GM23338 (cell line): ENCODE measurements at regions not wholly inside any gene's neighbourhood (a gene's known extent, or its start where the extent isn't known, plus 50 kb on each side); places are given as distances from the start of the nearest gene placed in this dataset.

Experiments used
- ATAC-seq: fragments of 200-7000 bp; cut with Tn5 transposase; 3 replicates; pipeline ENCODE4 v1.9.1; 2020
- DNase-seq: peaks from one replicate; pipeline ENCODE4 v3.0.0-alpha.2; 2015; ENCODE audit warnings: low spot score
- H2AFZ ChIP-seq: fragments of 200-600 bp; sonication (generic); 2 replicates; pipeline ENCODE4 v1.8.0; 2016; ENCODE audit warnings: antibody characterized with exemption, mild to moderate bottlenecking, moderate library complexity
- H3F3A ChIP-seq: fragments of 200-600 bp; sonication (generic); replicated peaks from 2 replicates; pipeline ENCODE4 v1.8.0; 2017; ENCODE audit warnings: antibody characterized with exemption, mixed run types, low read depth
- H3K27ac ChIP-seq: fragments of 200-600 bp; sonication (generic); 2 replicates; pipeline ENCODE4 v1.6.1; 2016; ENCODE audit warnings: low read depth
- H3K27me3 ChIP-seq: fragments of 200-600 bp; sonication (generic); 2 replicates; pipeline ENCODE4 v1.8.0; 2016; ENCODE audit warnings: mild to moderate bottlenecking, mixed run types, moderate library complexity; ENCODE audit not compliant: insufficient read depth
- H3K36me3 ChIP-seq: fragments of 200-600 bp; sonication (generic); 2 replicates; pipeline ENCODE4 v1.8.0; 2016; ENCODE audit warnings: mild to moderate bottlenecking; ENCODE audit not compliant: insufficient read depth
- H3K4me1 ChIP-seq: fragments of 200-600 bp; sonication (generic); 2 replicates; pipeline ENCODE4 v1.8.0; 2016; ENCODE audit warnings: mild to moderate bottlenecking, moderate library complexity; ENCODE audit not compliant: insufficient read depth
- H3K4me2 ChIP-seq: fragments of 200-600 bp; sonication (generic); 2 replicates; pipeline ENCODE4 v1.7.1; 2017; ENCODE audit warnings: mixed run types
- H3K4me3 ChIP-seq: fragments of 200-600 bp; sonication (generic); 2 replicates; pipeline ENCODE4 v1.6.1; 2016; ENCODE audit warnings: mixed run types
- H3K79me2 ChIP-seq: fragments of 200-600 bp; sonication (generic); replicated peaks from 2 replicates; pipeline ENCODE4 v1.8.0; 2017; ENCODE audit warnings: mild to moderate bottlenecking; ENCODE audit not compliant: insufficient read depth
- H3K9me2 ChIP-seq: fragments of 200-600 bp; sonication (generic); 2 replicates; pipeline ENCODE4 v1.8.0; 2017; ENCODE audit not compliant: insufficient read depth
- H4K20me1 ChIP-seq: fragments of 200-600 bp; sonication (generic); replicated peaks from 2 replicates; pipeline ENCODE4 v1.8.0; 2017; ENCODE audit warnings: mild to moderate bottlenecking; ENCODE audit not compliant: insufficient read depth
- H3K27ac Mint-ChIP-seq: 2 replicates; pipeline ENCODE4 v1.8.0; 2020; ENCODE audit warnings: inconsistent platforms, mild to moderate bottlenecking, moderate library complexity, mixed read lengths
- H3K27me3 Mint-ChIP-seq: 3 replicates; pipeline ENCODE4 v1.8.0; 2022; ENCODE audit warnings: low read depth, mild to moderate bottlenecking, moderate library complexity, mixed read lengths, inconsistent platforms; ENCODE audit not compliant: insufficient read depth, poor library complexity
- H3K36me3 Mint-ChIP-seq: 3 replicates; pipeline ENCODE4 v1.8.0; 2021; ENCODE audit warnings: low read depth, mild to moderate bottlenecking, inconsistent platforms, moderate library complexity, mixed read lengths
- H3K4me1 Mint-ChIP-seq: 3 replicates; pipeline ENCODE4 v1.8.0; 2020; ENCODE audit warnings: mild to moderate bottlenecking, inconsistent platforms, mixed read lengths
- H3K4me3 Mint-ChIP-seq: 3 replicates; pipeline ENCODE4 v1.8.0; 2021; ENCODE audit warnings: moderate library complexity, mild to moderate bottlenecking, inconsistent platforms, mixed read lengths
- H3K9me3 Mint-ChIP-seq: 3 replicates; pipeline ENCODE4 v1.8.0; 2020; ENCODE audit warnings: moderate library complexity, mild to moderate bottlenecking, inconsistent platforms, mixed read lengths
- CREB1 ChIP-seq: fragments of 250-450 bp; sonication (Bioruptor Pico); IDR thresholded peaks from 2 replicates; pipeline ENCODE4 v1.5.0; 2020; ENCODE audit warnings: low read depth, mild to moderate bottlenecking, moderate library complexity
- CTCF ChIP-seq, 2 experiments: fragments of 200-600 bp in 1 of 2; sonication (generic) in 1 of 2; conservative IDR thresholded peaks; 2 replicates each; pipeline versions ENCODE4 v1.5.1 to v1.6.1; 2016 to 2017; ENCODE audit warnings: antibody characterized with exemption in 2 of 2, low read depth in 2 of 2, mild to moderate bottlenecking in 2 of 2, moderate library complexity in 1 of 2
- ETS1 ChIP-seq: IDR thresholded peaks from 2 replicates; pipeline ENCODE4 v1.6.1; 2016; ENCODE audit warnings: antibody characterized with exemption
- EZH2 ChIP-seq: fragments of 200-600 bp; sonication (generic); IDR thresholded peaks from one replicate; pipeline ENCODE4 v1.8.0; 2017; ENCODE audit warnings: antibody characterized with exemption, mild to moderate bottlenecking, low read depth; ENCODE audit not compliant: unreplicated experiment
- JUNB ChIP-seq: IDR thresholded peaks from one replicate; pipeline ENCODE4 v1.6.1; 2016; ENCODE audit warnings: antibody characterized with exemption; ENCODE audit not compliant: unreplicated experiment
- NANOG ChIP-seq: IDR thresholded peaks from 2 replicates; pipeline ENCODE4 v1.6.1; 2016; ENCODE audit warnings: antibody characterized with exemption, borderline replicate concordance
- POLR2AphosphoS5 ChIP-seq: IDR thresholded peaks from 2 replicates; pipeline ENCODE4 v1.6.1; 2016; ENCODE audit warnings: antibody characterized with exemption, low read depth
- STAT1 ChIP-seq: IDR thresholded peaks from one replicate; pipeline ENCODE4 v1.6.1; 2016; ENCODE audit warnings: antibody characterized with exemption; ENCODE audit not compliant: unreplicated experiment
- ZNF114 ChIP-seq: fragments of 250-450 bp; sonication (Bioruptor Pico); IDR thresholded peaks from 2 replicates; pipeline ENCODE4 v1.5.0; 2020; ENCODE audit warnings: mild to moderate bottlenecking, moderate library complexity
- ZNF331 ChIP-seq: fragments of 250-450 bp; sonication (Bioruptor Pico); IDR thresholded peaks from 2 replicates; pipeline ENCODE4 v1.5.0; 2020; ENCODE audit warnings: low read depth, mild to moderate bottlenecking, moderate library complexity
- ZNF462 ChIP-seq: fragments of 250-450 bp; sonication (Bioruptor Pico); IDR thresholded peaks from 2 replicates; pipeline ENCODE4 v1.5.0; 2020; ENCODE audit warnings: mild to moderate bottlenecking, moderate library complexity
- TF ChIP-seq, protein P1 (sequence below): IDR thresholded peaks from one replicate; pipeline ENCODE4 v1.6.1; 2018; ENCODE audit warnings: antibody characterized with exemption; ENCODE audit not compliant: unreplicated experiment

- TF ChIP-seq ZNF462 (CRISPR knock-in tag) (no peak), EZH2 (no peak), POLR2AphosphoS5 (no peak), JUNB (no peak), STAT1 (no peak), NANOG (no peak), CREB1 (CRISPR knock-in tag) (no peak), CTCF (conservative IDR thresholded peaks at IDR 0.05; ENCODE audit: low read depth in 2 of 2) (no peak)
Measured at GRCh38 chr3:152060701-152061100, 187.3 kb downstream of the SUCNR1 start (continued).

DNA sequence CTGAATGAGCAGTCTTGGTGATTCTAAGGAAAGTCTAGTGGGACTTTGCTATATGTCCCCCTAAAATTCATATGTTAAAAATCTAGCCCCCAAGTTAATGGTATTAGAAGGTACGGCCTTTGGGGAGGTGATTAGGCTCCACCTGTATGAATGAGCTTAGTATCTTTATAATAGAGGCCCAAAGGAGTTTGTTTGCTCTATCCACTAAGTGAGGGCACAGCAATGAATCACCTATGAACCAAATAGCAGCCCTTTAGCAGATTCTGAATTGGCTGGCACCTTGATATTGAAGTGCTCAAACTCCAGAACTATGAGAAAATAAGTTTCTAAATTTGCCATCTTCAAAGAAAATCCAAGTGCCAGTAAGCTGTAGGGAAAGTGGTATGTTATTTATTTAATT is 187.9 kb downstream of the SUCNR1 start:
- Histone ChIP-seq H3K27ac (peak overlapping the region; percentile 5; the same call in 1 of the 2 replicates), H3K4me2 (no peak overlapping the region), H4K20me1 (no peaks in the 10 kb centered on the region), H3K27me3 (no peaks in the 10 kb centered on the region), H2AFZ (peak overlapping the region; percentile 53), H3K9me2 (no peaks in the 10 kb centered on the region), H3K4me3 (no peak overlapping the region), H3K79me2 (no peaks in the 10 kb centered on the region), H3K4me1 (peaks cover 12% of the 10 kb centered on the region), H3K36me3 (no peaks in the 10 kb centered on the region), H3F3A (no peaks in the 10 kb centered on the region)
- Mint-ChIP-seq H3K4me1 (peaks cover 12% of the 10 kb centered on the region; the same call in 2 of the 3 replicates), H3K9me3 (no peaks in the 10 kb centered on the region), H3K4me3 (no peak overlapping the region), H3K27ac (no peak overlapping the region), H3K27me3 (no peaks in the 10 kb centered on the region), H3K36me3 (no peaks in the 10 kb centered on the region)
- ATAC-seq (no peak), DNase-seq (no peak)
- TF ChIP-seq STAT1 (no peak), ZNF114 (CRISPR knock-in tag) (no peak), NANOG (no peak), EZH2 (no peak), ETS1 (no peak), ZNF331 (CRISPR knock-in tag) (no peak), JUNB (no peak)
- TF ChIP-seq, protein P1, sequence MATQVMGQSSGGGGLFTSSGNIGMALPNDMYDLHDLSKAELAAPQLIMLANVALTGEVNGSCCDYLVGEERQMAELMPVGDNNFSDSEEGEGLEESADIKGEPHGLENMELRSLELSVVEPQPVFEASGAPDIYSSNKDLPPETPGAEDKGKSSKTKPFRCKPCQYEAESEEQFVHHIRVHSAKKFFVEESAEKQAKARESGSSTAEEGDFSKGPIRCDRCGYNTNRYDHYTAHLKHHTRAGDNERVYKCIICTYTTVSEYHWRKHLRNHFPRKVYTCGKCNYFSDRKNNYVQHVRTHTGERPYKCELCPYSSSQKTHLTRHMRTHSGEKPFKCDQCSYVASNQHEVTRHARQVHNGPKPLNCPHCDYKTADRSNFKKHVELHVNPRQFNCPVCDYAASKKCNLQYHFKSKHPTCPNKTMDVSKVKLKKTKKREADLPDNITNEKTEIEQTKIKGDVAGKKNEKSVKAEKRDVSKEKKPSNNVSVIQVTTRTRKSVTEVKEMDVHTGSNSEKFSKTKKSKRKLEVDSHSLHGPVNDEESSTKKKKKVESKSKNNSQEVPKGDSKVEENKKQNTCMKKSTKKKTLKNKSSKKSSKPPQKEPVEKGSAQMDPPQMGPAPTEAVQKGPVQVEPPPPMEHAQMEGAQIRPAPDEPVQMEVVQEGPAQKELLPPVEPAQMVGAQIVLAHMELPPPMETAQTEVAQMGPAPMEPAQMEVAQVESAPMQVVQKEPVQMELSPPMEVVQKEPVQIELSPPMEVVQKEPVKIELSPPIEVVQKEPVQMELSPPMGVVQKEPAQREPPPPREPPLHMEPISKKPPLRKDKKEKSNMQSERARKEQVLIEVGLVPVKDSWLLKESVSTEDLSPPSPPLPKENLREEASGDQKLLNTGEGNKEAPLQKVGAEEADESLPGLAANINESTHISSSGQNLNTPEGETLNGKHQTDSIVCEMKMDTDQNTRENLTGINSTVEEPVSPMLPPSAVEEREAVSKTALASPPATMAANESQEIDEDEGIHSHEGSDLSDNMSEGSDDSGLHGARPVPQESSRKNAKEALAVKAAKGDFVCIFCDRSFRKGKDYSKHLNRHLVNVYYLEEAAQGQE, result no peak
